ENCODE measurements at regions not wholly inside any gene's neighbourhood (a gene's known extent, or its start where the extent isn't known, plus 50 kb on each side); places are given as distances from the start of the nearest gene placed in this dataset.

DNA sequence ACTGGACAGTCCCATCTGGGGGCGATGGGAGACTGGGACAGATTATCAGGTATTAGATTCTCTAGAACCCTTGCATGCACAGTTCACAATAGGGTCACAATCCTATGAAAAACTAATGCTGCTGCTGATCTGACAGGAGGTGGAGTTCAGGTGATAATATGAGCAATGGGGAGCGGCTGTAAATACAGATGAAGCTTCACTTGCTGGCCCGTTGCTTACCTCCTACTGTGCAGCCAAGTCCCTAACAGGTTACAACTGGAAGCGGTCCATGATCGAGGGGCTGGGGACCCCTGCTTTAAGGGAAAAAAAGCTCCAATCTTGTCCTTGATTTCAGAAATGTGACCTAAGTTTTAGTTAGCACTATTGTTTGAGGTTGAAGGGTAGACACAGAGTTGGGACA lies 175.2 kb downstream of the ZNF330 start:
- ChIA-PET CTCF (no interaction called here), POLR2A (no interaction called here)
- no peaks in the 10 kb centered on the region for H3K9me3 Mint-ChIP-seq
- H3K36me3 Mint-ChIP-seq (ENCODE audit: low read depth) = no peaks in the 10 kb centered on the region
- ATAC-seq (ENCODE audit: low read depth) (no peak), DNase-seq (no peak)
- H3K27ac Mint-ChIP-seq = no peak overlapping the region
- TF ChIP-seq, protein P1, sequence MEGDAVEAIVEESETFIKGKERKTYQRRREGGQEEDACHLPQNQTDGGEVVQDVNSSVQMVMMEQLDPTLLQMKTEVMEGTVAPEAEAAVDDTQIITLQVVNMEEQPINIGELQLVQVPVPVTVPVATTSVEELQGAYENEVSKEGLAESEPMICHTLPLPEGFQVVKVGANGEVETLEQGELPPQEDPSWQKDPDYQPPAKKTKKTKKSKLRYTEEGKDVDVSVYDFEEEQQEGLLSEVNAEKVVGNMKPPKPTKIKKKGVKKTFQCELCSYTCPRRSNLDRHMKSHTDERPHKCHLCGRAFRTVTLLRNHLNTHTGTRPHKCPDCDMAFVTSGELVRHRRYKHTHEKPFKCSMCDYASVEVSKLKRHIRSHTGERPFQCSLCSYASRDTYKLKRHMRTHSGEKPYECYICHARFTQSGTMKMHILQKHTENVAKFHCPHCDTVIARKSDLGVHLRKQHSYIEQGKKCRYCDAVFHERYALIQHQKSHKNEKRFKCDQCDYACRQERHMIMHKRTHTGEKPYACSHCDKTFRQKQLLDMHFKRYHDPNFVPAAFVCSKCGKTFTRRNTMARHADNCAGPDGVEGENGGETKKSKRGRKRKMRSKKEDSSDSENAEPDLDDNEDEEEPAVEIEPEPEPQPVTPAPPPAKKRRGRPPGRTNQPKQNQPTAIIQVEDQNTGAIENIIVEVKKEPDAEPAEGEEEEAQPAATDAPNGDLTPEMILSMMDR (IDR thresholded peaks at IDR 0.05) = no peak
- H3K4me1 Mint-ChIP-seq = no peaks in the 10 kb centered on the region
- intact Hi-C loops (cut with micrococcal nuclease) = no loop called here
- H3K27me3 Mint-ChIP-seq = no peaks in the 10 kb centered on the region
- H3K4me3 Mint-ChIP-seq = no peak overlapping the region

DNA sequence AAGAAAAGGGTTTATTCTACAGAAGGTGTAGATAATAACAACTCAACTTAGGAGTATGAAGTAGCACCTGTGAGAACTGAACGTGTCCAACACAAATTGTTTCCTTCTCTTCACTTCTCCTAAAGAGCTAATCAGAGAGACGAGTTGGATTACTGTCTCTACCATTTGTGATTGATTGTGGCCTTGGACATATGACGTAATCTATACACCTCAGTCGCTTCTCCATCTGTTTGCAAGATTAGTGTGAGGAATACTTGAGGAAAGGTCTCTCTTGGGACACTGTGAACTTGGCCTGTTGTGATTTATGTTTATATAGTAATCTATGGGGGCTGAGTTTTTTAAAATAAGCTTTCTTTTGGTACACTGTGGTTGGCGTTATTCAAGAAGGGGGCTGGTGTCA lies 182.0 kb downstream of the ZNF330 start:
- POLR2A ChIA-PET = no interaction called here
- intact Hi-C loops (cut with micrococcal nuclease) = no loop called here

DNA sequence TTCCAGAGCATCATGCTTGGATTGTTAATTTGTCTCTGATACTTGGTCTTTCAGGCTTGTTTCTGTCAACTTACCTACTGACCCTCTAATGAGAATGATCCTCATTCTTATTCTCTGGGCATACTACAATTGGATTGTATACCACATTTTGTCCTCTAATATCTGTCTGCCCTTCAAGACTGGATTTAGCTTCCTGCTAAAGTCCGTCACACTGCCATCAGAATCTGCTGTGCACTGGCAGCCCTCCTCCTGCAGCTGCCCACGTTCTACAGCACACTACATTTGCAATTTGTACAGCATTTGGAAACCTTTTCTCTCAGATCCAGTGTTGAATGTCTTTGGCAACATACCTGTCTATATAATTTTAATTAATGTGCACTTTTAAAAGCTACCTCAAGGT lies 183.1 kb downstream of the ZNF330 start:
- ATAC-seq (ENCODE audit: low read depth) (no peak), DNase-seq (no peak)
- ChIA-PET CTCF (no interaction called here), POLR2A (no interaction called here)
- Mint-ChIP-seq H3K4me3 (no peak overlapping the region), H3K36me3 (ENCODE audit: low read depth) (no peaks in the 10 kb centered on the region), H3K27ac (no peak overlapping the region), H3K27me3 (no peaks in the 10 kb centered on the region), H3K4me1 (no peaks in the 10 kb centered on the region), H3K9me3 (no peaks in the 10 kb centered on the region)
- intact Hi-C loops (cut with micrococcal nuclease) = no loop called here
- TF ChIP-seq, protein P1 (IDR thresholded peaks at IDR 0.05) = no peak

More for the DNA sequence above, 182.0 kb downstream of the ZNF330 start:
- no peak for DNase-seq
- ATAC-seq (ENCODE audit: low read depth) = no peak
- Mint-ChIP-seq H3K4me3 (no peak overlapping the region), H3K36me3 (ENCODE audit: low read depth) (no peaks in the 10 kb centered on the region), H3K27me3 (no peaks in the 10 kb centered on the region), H3K4me1 (no peaks in the 10 kb centered on the region), H3K27ac (no peak overlapping the region), H3K9me3 (no peaks in the 10 kb centered on the region)
- CTCF ChIA-PET = no interaction called here
- TF ChIP-seq, protein P1 (IDR thresholded peaks at IDR 0.05) = no peak

DNA sequence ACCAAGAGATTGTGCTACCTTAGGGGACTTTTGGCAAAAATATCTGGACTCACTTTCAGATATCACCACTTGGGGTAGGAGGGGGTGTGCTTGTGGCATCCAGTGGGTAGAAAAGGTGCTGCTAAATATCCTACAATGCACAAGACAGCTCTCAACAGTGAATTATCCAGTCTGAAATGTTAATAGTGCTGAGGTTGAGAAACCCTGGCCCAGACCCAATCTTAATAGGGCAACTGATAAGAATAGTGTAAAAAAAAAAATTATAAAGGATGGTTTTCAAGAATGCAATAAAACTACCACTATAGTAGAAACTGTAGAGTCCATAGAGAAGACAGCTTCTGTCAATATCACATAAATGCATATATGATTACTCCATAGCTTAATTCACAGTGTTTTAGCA lies 185.5 kb downstream of the ZNF330 start:
- Mint-ChIP-seq H3K27me3 (no peaks in the 10 kb centered on the region), H3K4me1 (no peaks in the 10 kb centered on the region), H3K4me3 (no peak overlapping the region), H3K27ac (no peak overlapping the region), H3K9me3 (no peaks in the 10 kb centered on the region), H3K36me3 (ENCODE audit: low read depth) (no peaks in the 10 kb centered on the region)
- ATAC-seq (ENCODE audit: low read depth) (no peak), DNase-seq (no peak)
- intact Hi-C loops (cut with micrococcal nuclease) = no loop called here
- POLR2A ChIA-PET = no interaction called here
- CTCF ChIA-PET = no interaction called here
- TF ChIP-seq, protein P1 (IDR thresholded peaks at IDR 0.05) = no peak

DNA sequence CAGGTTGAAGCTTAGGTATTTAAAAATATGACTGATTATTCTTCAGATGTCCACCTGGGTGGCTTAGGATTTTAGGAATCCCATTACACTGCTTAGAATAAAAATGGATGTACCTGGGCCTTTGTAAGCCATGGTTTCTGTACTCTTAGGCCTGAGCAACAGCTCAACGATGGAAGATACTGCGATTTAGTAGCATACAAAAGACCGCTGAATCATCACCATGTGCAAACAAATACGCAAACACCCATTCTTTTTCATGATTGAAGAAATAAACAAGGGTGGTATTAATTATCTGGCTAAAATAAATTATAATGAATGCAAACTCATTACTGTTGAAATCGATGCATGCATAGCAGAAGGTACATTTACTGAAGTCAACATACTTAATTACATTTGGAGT lies 188.9 kb downstream of the ZNF330 start:
- H3K27me3 Mint-ChIP-seq = no peaks in the 10 kb centered on the region
- CTCF ChIA-PET = no interaction called here
- intact Hi-C loops (cut with micrococcal nuclease) = no loop called here
- H3K4me1 Mint-ChIP-seq = no peaks in the 10 kb centered on the region
- no peaks in the 10 kb centered on the region for H3K36me3 Mint-ChIP-seq (ENCODE audit: low read depth)
- POLR2A ChIA-PET = no interaction called here
- DNase-seq (no peak), ATAC-seq (ENCODE audit: low read depth) (no peak)
- TF ChIP-seq, protein P1 (IDR thresholded peaks at IDR 0.05) = no peak
- no peaks in the 10 kb centered on the region for H3K9me3 Mint-ChIP-seq
- no peak overlapping the region for H3K27ac Mint-ChIP-seq
- no peak overlapping the region for H3K4me3 Mint-ChIP-seq

Measured in activated B cell treated with CpG ODN at 0.5 μM for 24 hours (primary cell).